ENCODE measurements at regions not wholly inside any gene's neighbourhood (a gene's known extent, or its start where the extent isn't known, plus 50 kb on each side); places are given as distances from the start of the nearest gene placed in this dataset.
"Not testable (repeated sequence)": the region's sequence is repeated elsewhere in the genome, so short reads cannot be mapped to it uniquely, and the experiment has no call there.

DNA sequence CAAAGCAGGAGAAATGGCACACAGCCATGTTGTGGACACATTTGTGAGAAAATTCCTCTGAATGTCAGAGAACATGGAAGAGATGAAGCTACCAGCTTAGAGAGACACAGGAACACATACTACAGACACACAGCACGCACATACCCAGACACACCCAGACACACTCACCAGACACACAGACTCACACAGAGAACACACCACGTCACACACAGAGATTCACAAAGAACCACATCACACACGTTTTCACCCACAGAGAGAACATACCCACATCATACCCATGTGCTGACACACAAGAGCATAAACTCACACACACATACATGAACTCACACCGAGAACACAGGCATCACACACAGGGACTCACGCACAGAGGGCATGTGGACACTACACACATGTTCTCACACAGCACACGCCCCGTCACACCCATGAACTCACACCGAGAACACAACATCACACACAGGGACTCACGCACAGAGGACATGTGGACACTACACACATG lies 124.9 kb downstream of the METRNL start:
- no peak for DNase-seq

GRCh38 chr17:83204736-83205386 lies 125.5 kb downstream of the METRNL start:
- not testable (repeated sequence) for DNase-seq

DNA sequence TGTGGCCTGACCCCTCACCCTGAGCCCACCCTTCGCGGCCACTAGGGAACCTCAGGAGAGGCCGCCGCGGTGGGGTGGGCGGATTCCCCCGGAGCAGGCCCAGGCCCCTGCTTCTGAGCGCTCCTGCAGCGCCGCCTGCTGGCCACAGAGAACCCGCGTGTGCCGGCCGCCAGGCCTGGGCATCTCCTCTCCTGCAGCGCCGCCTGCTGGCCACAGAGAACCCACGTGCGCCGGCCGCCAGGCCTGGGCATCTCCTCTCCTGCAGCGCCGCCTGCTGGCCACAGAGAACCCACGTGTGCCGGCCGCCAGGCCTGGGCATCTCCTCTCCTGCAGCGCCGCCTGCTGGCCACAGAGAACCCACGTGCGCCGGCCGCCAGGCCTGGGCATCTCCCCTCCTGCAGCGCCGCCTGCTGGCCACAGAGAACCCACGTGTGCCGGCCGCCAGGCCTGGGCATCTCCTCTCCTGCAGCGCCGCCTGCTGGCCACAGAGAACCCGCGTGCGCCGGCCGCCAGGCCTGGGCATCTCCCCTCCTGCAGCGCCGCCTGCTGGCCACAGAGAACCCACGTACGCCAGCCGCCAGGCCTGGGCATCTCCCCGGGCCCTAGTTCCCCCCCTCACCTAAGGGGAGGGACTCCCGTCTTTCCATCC lies 126.1 kb downstream of the METRNL start:
- DNase-seq, result not testable (repeated sequence)

GRCh38 chr17:83206036-83206394 lies 126.6 kb downstream of the METRNL start:
- not testable (repeated sequence) for DNase-seq

GRCh38 chr17:83206819-83207588 lies 127.6 kb downstream of the METRNL start:
- DNase-seq, result not testable (repeated sequence)

GRCh38 chr17:83247001-83247400 lies 167.6 kb downstream of the METRNL start:
- not testable (repeated sequence) for DNase-seq
